SK-N-SH treated with all-trans-retinoic acid at 6 μM for 48 hours (cell line): ENCODE measurements at regions not wholly inside any gene's neighbourhood (a gene's known extent, or its start where the extent isn't known, plus 50 kb on each side); places are given as distances from the start of the nearest gene placed in this dataset.
"Not testable (repeated sequence)": the region's sequence is repeated elsewhere in the genome, so short reads cannot be mapped to it uniquely, and the experiment has no call there.

Source experiments
- ATAC-seq: fragments of 200-7000 bp; cut with Tn5 transposase; 3 replicates; pipeline ENCODE4 v1.9.1; 2020; ENCODE audit warnings: mild to moderate bottlenecking, moderate library complexity
- ARNTL ChIP-seq: fragments of 450-650 bp; formaldehyde crosslinking; IDR thresholded peaks from 2 replicates; pipeline ENCODE4 v1.5.0; 2020; ENCODE audit warnings: low read depth, mild to moderate bottlenecking, moderate library complexity, borderline replicate concordance
- BACH2 ChIP-seq: fragments of 250-450 bp; sonication (Bioruptor Pico); IDR thresholded peaks from 2 replicates; pipeline ENCODE4 v1.9.0; 2021; ENCODE audit warnings: mild to moderate bottlenecking, borderline replicate concordance
- CREB5 ChIP-seq: fragments of 250-450 bp; sonication (Bioruptor Pico); IDR thresholded peaks from 2 replicates; pipeline ENCODE4 v1.5.1; 2020; ENCODE audit warnings: low read depth, mild to moderate bottlenecking, moderate library complexity
- CSRNP3 ChIP-seq: fragments of 250-450 bp; sonication (Bioruptor Pico); IDR thresholded peaks from 2 replicates; pipeline ENCODE4 v1.5.1; 2021; ENCODE audit warnings: mild to moderate bottlenecking, moderate library complexity
- ESRRG ChIP-seq: fragments of 250-450 bp; sonication (Bioruptor Pico); IDR thresholded peaks from 2 replicates; pipeline ENCODE4 v1.6.1; 2021; ENCODE audit warnings: mild to moderate bottlenecking
- ISL1 ChIP-seq: fragments of 250-450 bp; sonication (Bioruptor Pico); IDR thresholded peaks from 2 replicates; pipeline ENCODE4 v2.1.2; 2022; ENCODE audit warnings: mild to moderate bottlenecking, moderate library complexity
- OSR1 ChIP-seq: fragments of 250-450 bp; sonication (Bioruptor Pico); IDR thresholded peaks from 2 replicates; pipeline ENCODE4 v1.8.0; 2022; ENCODE audit warnings: moderate library complexity, mild to moderate bottlenecking, inconsistent platforms
- PATZ1 ChIP-seq: fragments of 250-450 bp; sonication (Bioruptor Pico); IDR thresholded peaks from 2 replicates; pipeline ENCODE4 v1.8.0; 2020; ENCODE audit warnings: mild to moderate bottlenecking, moderate library complexity, borderline replicate concordance
- POU6F1 ChIP-seq: fragments of 250-450 bp; sonication (Bioruptor Pico); IDR thresholded peaks from 2 replicates; pipeline ENCODE4 v1.8.0; 2021; ENCODE audit warnings: low read depth, mild to moderate bottlenecking, moderate library complexity, borderline replicate concordance
- PPARA ChIP-seq: fragments of 250-450 bp; sonication (Bioruptor Pico); IDR thresholded peaks from 2 replicates; pipeline ENCODE4 v1.5.0; 2020; ENCODE audit warnings: mild to moderate bottlenecking, borderline replicate concordance
- RARB ChIP-seq: fragments of 250-450 bp; sonication (Bioruptor Pico); IDR thresholded peaks from 2 replicates; pipeline ENCODE4 v1.8.0; 2021; ENCODE audit warnings: mild to moderate bottlenecking, moderate library complexity
- TCF4 ChIP-seq: fragments of 250-450 bp; sonication (Bioruptor Pico); IDR thresholded peaks from 2 replicates; pipeline ENCODE4 v1.8.0; 2021; ENCODE audit warnings: mild to moderate bottlenecking, moderate library complexity, borderline replicate concordance
- TOX ChIP-seq: fragments of 250-450 bp; sonication (Bioruptor Pico); IDR thresholded peaks from 2 replicates; pipeline ENCODE4 v1.8.0; 2021; ENCODE audit warnings: mild to moderate bottlenecking, moderate library complexity, borderline replicate concordance
- TSHZ2 ChIP-seq: fragments of 250-450 bp; sonication (Bioruptor Pico); IDR thresholded peaks from 2 replicates; pipeline ENCODE4 v1.5.0; 2020; ENCODE audit warnings: mild to moderate bottlenecking, moderate library complexity
- ZC3H10 ChIP-seq: fragments of 250-450 bp; sonication (Bioruptor Pico); IDR thresholded peaks from 2 replicates; pipeline ENCODE4 v1.5.1; 2021; ENCODE audit warnings: mild to moderate bottlenecking, moderate library complexity
- ZFP3 ChIP-seq: fragments of 250-450 bp; sonication (Bioruptor Pico); IDR thresholded peaks from 2 replicates; pipeline ENCODE4 v1.5.0; 2020; ENCODE audit warnings: mild to moderate bottlenecking, moderate library complexity
- ZFP30 ChIP-seq: fragments of 450-650 bp; formaldehyde crosslinking; IDR thresholded peaks from 2 replicates; pipeline ENCODE4 v1.5.0; 2022; ENCODE audit warnings: mild to moderate bottlenecking, moderate library complexity
- ZNF565 ChIP-seq: fragments of 450-650 bp; formaldehyde crosslinking; conservative IDR thresholded peaks from 2 replicates; pipeline ENCODE4 v1.5.0; 2020; ENCODE audit warnings: low read depth, mild to moderate bottlenecking, moderate library complexity
- ZNF70 ChIP-seq: fragments of 450-650 bp; formaldehyde crosslinking; IDR thresholded peaks from 2 replicates; pipeline ENCODE4 v1.5.0; 2020; ENCODE audit warnings: mild to moderate bottlenecking, moderate library complexity
- ZNF8 ChIP-seq: fragments of 450-650 bp; formaldehyde crosslinking; IDR thresholded peaks from 2 replicates; pipeline ENCODE4 v1.5.0; 2020; ENCODE audit warnings: mild to moderate bottlenecking, moderate library complexity

GRCh38 chr12:131275824-131276223 is 322.1 kb downstream of the ADGRD1 start:
- ATAC-seq = no peak
- no peak for TF ChIP-seq RARB
- no peak for TF ChIP-seq ZFP3 (CRISPR knock-in tag)
- no peak for TF ChIP-seq ZNF565 (CRISPR knock-in tag)
- no peak for TF ChIP-seq ZC3H10
- no peak for TF ChIP-seq ESRRG (CRISPR knock-in tag)

- TF ChIP-seq OSR1 (CRISPR knock-in tag) (no peak), PPARA (CRISPR knock-in tag) (no peak), ISL1 (CRISPR knock-in tag) (no peak), POU6F1 (CRISPR knock-in tag) (no peak)
- no peak for ATAC-seq
Observed at GRCh38 chr12:131276501-131277185, 322.9 kb downstream of the ADGRD1 start.

- ATAC-seq = not testable (repeated sequence)
Observed at GRCh38 chr12:131277186-131278091, 323.7 kb downstream of the ADGRD1 start.

GRCh38 chr12:131278451-131279115 is 324.9 kb downstream of the ADGRD1 start:
- ATAC-seq = not testable (repeated sequence)

- no peak for ATAC-seq
- TF ChIP-seq BACH2 (CRISPR knock-in tag) (no peak), CREB5 (CRISPR knock-in tag) (no peak), ZNF70 (no peak), ISL1 (CRISPR knock-in tag) (no peak), ZFP30 (CRISPR knock-in tag) (no peak), ARNTL (CRISPR knock-in tag) (no peak), ZNF8 (CRISPR knock-in tag) (no peak), TOX (CRISPR knock-in tag) (no peak), RARB (no peak), PPARA (CRISPR knock-in tag) (no peak), OSR1 (CRISPR knock-in tag) (no peak), ZFP3 (CRISPR knock-in tag) (no peak), PATZ1 (CRISPR knock-in tag) (no peak), CSRNP3 (CRISPR knock-in tag) (no peak), ESRRG (CRISPR knock-in tag) (no peak), TCF4 (CRISPR knock-in tag) (no peak), POU6F1 (CRISPR knock-in tag) (no peak), TSHZ2 (CRISPR knock-in tag) (no peak)
Observed at GRCh38 chr12:131279281-131279921, 325.7 kb downstream of the ADGRD1 start.
